ENCODE measurements at regions not wholly inside any gene's neighbourhood (a gene's known extent, or its start where the extent isn't known, plus 50 kb on each side); places are given as distances from the start of the nearest gene placed in this dataset.
"Not testable (repeated sequence)": the region's sequence is repeated elsewhere in the genome, so short reads cannot be mapped to it uniquely, and the experiment has no call there.

DNA sequence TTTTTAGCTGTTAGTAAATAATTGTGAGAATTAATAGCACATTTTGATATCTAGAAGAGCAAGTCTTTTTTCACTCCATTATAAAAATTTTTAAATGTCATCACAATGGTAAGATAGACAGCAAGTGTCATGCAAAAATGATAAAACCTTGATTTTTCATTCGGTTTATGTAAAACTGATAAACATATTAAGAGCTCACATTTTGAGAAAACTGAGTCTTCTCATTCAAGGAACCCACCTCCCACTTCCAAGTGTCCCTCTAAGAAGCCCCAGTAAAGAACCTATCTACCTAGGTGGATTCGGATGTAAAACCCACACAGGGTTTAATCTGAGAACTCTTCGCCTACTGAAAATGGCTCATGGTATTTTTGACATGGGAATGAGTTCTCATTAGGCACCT lies 87.1 kb upstream of the CCDC180 start:
- TF ChIP-seq, protein P1, sequence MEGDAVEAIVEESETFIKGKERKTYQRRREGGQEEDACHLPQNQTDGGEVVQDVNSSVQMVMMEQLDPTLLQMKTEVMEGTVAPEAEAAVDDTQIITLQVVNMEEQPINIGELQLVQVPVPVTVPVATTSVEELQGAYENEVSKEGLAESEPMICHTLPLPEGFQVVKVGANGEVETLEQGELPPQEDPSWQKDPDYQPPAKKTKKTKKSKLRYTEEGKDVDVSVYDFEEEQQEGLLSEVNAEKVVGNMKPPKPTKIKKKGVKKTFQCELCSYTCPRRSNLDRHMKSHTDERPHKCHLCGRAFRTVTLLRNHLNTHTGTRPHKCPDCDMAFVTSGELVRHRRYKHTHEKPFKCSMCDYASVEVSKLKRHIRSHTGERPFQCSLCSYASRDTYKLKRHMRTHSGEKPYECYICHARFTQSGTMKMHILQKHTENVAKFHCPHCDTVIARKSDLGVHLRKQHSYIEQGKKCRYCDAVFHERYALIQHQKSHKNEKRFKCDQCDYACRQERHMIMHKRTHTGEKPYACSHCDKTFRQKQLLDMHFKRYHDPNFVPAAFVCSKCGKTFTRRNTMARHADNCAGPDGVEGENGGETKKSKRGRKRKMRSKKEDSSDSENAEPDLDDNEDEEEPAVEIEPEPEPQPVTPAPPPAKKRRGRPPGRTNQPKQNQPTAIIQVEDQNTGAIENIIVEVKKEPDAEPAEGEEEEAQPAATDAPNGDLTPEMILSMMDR (IDR thresholded peaks at IDR 0.05; ENCODE audit: poor library complexity, severe bottlenecking): not testable (repeated sequence)
- not testable (repeated sequence) for TF ChIP-seq RAD21 (conservative IDR thresholded peaks at IDR 0.05)

Measured in neural cell (in vitro differentiated cells).